GM12878 (cell line): ENCODE measurements at regions not wholly inside any gene's neighbourhood (a gene's known extent, or its start where the extent isn't known, plus 50 kb on each side); places are given as distances from the start of the nearest gene placed in this dataset.

ENCODE experiments used
- ATAC-seq: fragments of 200-7000 bp; cut with Tn5 transposase; 3 replicates; pipeline ENCODE4 v1.9.1; 2020; ENCODE audit warnings: mild to moderate bottlenecking, moderate library complexity
- BruUV-seq: library from RNA; stranded (reverse); fragments of 400-500 nt; replicated peaks from 2 replicates; lab custom pipeline; 2021; lab: Mats Ljungman, UMichigan
- CTCF ChIA-PET: fragments of 300-600 bp; sonication (Branson Sonifier 250); formaldehyde crosslinking; extraction: SDS; loops from one replicate; lab custom pipeline; 2021; ENCODE audit warnings: inconsistent platforms; lab: Yijun Ruan, JAX
- POLR2A ChIA-PET: fragments of 350-600 bp; formaldehyde crosslinking; extraction: SDS; loops from one replicate; lab custom pipeline; 2021; ENCODE audit warnings: inconsistent platforms; lab: Charles Lee
- RAD21 ChIA-PET: fragments of 300-600 bp; sonication (Branson Sonifier 250); formaldehyde crosslinking; loops from one replicate; lab custom pipeline; 2023; ENCODE audit warnings: antibody characterized with exemption; ENCODE audit not compliant: unreplicated experiment; lab: Charles Lee
- SMC1A ChIA-PET: fragments of 300-600 bp; sonication (Branson Sonifier 250); formaldehyde crosslinking; loops from one replicate; lab custom pipeline; 2023; ENCODE audit not compliant: unreplicated experiment, uncharacterized antibody; lab: Charles Lee
- DNase-seq: peaks from one replicate; pipeline ENCODE4 v3.0.0-alpha.2; 2011; ENCODE audit warnings: low read depth, low spot score
- FAIRE-seq: peaks from 3 replicates; lab custom pipeline; 2011; peaks lifted over from hg19 to GRCh38; lab: Jason Lieb, UNC
- H2AFZ ChIP-seq: 2 replicates; pipeline ENCODE4 v1.6.0; 2011; ENCODE audit warnings: low read depth, low read length, control low read depth; ENCODE audit not compliant: control insufficient read depth
- H3K27ac ChIP-seq: 2 replicates; pipeline ENCODE4 v1.5.1; 2011; ENCODE audit warnings: control low read depth; ENCODE audit not compliant: control insufficient read depth, insufficient read depth
- H3K27me3 ChIP-seq, 2 experiments: replicated peaks in 1 of 2; 2 replicates each; pipeline versions ENCODE4 v1.6.0 to v1.6.1; 2011; ENCODE audit warnings: low read length in 1 of 2; ENCODE audit not compliant: control insufficient read depth in 2 of 2, insufficient read depth in 2 of 2
- H3K36me3 ChIP-seq, 2 experiments: 2 replicates each; pipeline ENCODE4 v1.5.1; 2011; ENCODE audit warnings: low read length in 1 of 2; ENCODE audit not compliant: control insufficient read depth in 2 of 2, insufficient read depth in 2 of 2
- H3K4me1 ChIP-seq: 2 replicates; pipeline ENCODE4 v1.6.1; 2011; ENCODE audit warnings: mild to moderate bottlenecking, low read length, moderate library complexity, mixed read lengths; ENCODE audit not compliant: control insufficient read depth, insufficient read depth
- H3K4me2 ChIP-seq: 2 replicates; pipeline ENCODE4 v1.6.0; 2011; ENCODE audit warnings: control low read depth; ENCODE audit not compliant: control insufficient read depth, insufficient read depth
- H3K4me3 ChIP-seq: fragments of 200-600 bp; sonication (generic); 2 replicates; pipeline ENCODE4 v1.5.1; 2016
- H3K79me2 ChIP-seq: 2 replicates; pipeline ENCODE4 v1.6.0; 2011; ENCODE audit warnings: low read length; ENCODE audit not compliant: control insufficient read depth, insufficient read depth
- H3K9ac ChIP-seq: 2 replicates; pipeline ENCODE4 v1.8.0; 2011; ENCODE audit warnings: low read length, control low read depth, mixed read lengths; ENCODE audit not compliant: control insufficient read depth, insufficient read depth
- H3K9me3 ChIP-seq: replicated peaks from 3 replicates; pipeline ENCODE4 v1.5.1; 2011; ENCODE audit warnings: mild to moderate bottlenecking, low read length; ENCODE audit not compliant: control insufficient read depth, insufficient read depth
- H4K20me1 ChIP-seq: 2 replicates; pipeline ENCODE4 v1.6.0; 2011; ENCODE audit not compliant: control insufficient read depth, insufficient read depth
- BCL11A ChIP-seq: IDR thresholded peaks from 2 replicates; pipeline ENCODE4 v1.6.1; 2011; ENCODE audit warnings: low read depth, low read length
- CEBPB ChIP-seq, 2 experiments: fragments of 150-350 bp in 1 of 2; IDR thresholded peaks; 2 replicates each; pipeline ENCODE4 v1.6.1; 2012 to 2014; ENCODE audit warnings: low read depth in 2 of 2, low read length in 2 of 2, borderline replicate concordance in 1 of 2, inconsistent platforms in 1 of 2
- DPF2 ChIP-seq: fragments of 450-650 bp; IDR thresholded peaks from 2 replicates; pipeline ENCODE4 v1.6.1; 2017; ENCODE audit warnings: mild to moderate bottlenecking
- E2F8 ChIP-seq: fragments of 450-650 bp; IDR thresholded peaks from 2 replicates; pipeline ENCODE4 v1.6.1; 2018; ENCODE audit warnings: mild to moderate bottlenecking, low read depth, moderate library complexity; ENCODE audit not compliant: partially characterized antibody
- HDAC2 ChIP-seq: fragments of 200-600 bp; sonication (generic); IDR thresholded peaks from 2 replicates; pipeline ENCODE4 v1.6.1; 2017
- IRF3 ChIP-seq: fragments of 450-650 bp; IDR thresholded peaks from 2 replicates; pipeline ENCODE4 v1.6.1; 2014; ENCODE audit warnings: mild to moderate bottlenecking
- IRF4 ChIP-seq: IDR thresholded peaks from 2 replicates; pipeline ENCODE4 v1.6.1; 2011; ENCODE audit warnings: low read depth, low read length
- MEF2A ChIP-seq: IDR thresholded peaks from 2 replicates; pipeline ENCODE4 v1.6.1; 2011; ENCODE audit warnings: low read depth, mild to moderate bottlenecking, low read length, moderate library complexity; ENCODE audit not compliant: insufficient read depth
- MEF2B ChIP-seq: fragments of 450-650 bp; IDR thresholded peaks from 2 replicates; pipeline ENCODE4 v1.6.1; 2018; ENCODE audit warnings: mild to moderate bottlenecking, moderate library complexity; ENCODE audit not compliant: partially characterized antibody, poor library complexity, severe bottlenecking
- SIX5 ChIP-seq: IDR thresholded peaks from 2 replicates; pipeline ENCODE4 v1.6.1; 2011; ENCODE audit warnings: mild to moderate bottlenecking, low read depth, low read length, moderate library complexity; ENCODE audit not compliant: severe bottlenecking
- SMARCA5 ChIP-seq: fragments of 450-650 bp; IDR thresholded peaks from 2 replicates; pipeline ENCODE4 v1.6.1; 2017; ENCODE audit warnings: mild to moderate bottlenecking
- SMC3 ChIP-seq: IDR thresholded peaks from 2 replicates; pipeline ENCODE4 v1.6.1; 2011; ENCODE audit warnings: low read length, improper control_type of control experiment, borderline replicate concordance
- STAT1 ChIP-seq: fragments of 450-650 bp; conservative IDR thresholded peaks from 2 replicates; pipeline ENCODE4 v1.6.1; 2014; ENCODE audit warnings: antibody characterized with exemption, mild to moderate bottlenecking
- STAT3 ChIP-seq: IDR thresholded peaks from 2 replicates; pipeline ENCODE4 v1.6.1; 2011; ENCODE audit warnings: low read depth, low read length, improper control_type of control experiment
- ZNF24 ChIP-seq: fragments of 450-650 bp; IDR thresholded peaks from 2 replicates; pipeline ENCODE4 v1.6.1; 2017; ENCODE audit warnings: antibody characterized with exemption, mild to moderate bottlenecking
- ZSCAN29 ChIP-seq: fragments of 450-650 bp; IDR thresholded peaks from 2 replicates; pipeline ENCODE4 v1.6.1; 2017; ENCODE audit warnings: mild to moderate bottlenecking, moderate library complexity
- WGBS: methylation state at CpG from one replicate; pipeline ENCODE4 v1.1.6; 2016; ENCODE audit warnings: low lambda C conversion rate; ENCODE audit not compliant: insufficient replicate concordance, insufficient coverage; ENCODE audit errors: missing lambda C conversion rate; 5-methylcytosine and 5-hydroxymethylcytosine counted together
- in situ Hi-C: fragments of 300-500 bp; cut with MboI; formaldehyde crosslinking; loops from 9 replicates; pipeline ENCODE4 v1.14.3; 2018; ENCODE audit warnings: mixed read lengths
- intact Hi-C: fragments of 100-400 bp; cut with micrococcal nuclease; formaldehyde crosslinking; loops from one replicate; pipeline ENCODE4 v1.14.2; 2022; ENCODE audit not compliant: unreplicated experiment

GRCh38 chr4:31455612-31456011, 735.4 kb downstream of the PCDH7 start (continued):
- TF ChIP-seq IRF4 (no peak), SMC3 (no peak)

DNA sequence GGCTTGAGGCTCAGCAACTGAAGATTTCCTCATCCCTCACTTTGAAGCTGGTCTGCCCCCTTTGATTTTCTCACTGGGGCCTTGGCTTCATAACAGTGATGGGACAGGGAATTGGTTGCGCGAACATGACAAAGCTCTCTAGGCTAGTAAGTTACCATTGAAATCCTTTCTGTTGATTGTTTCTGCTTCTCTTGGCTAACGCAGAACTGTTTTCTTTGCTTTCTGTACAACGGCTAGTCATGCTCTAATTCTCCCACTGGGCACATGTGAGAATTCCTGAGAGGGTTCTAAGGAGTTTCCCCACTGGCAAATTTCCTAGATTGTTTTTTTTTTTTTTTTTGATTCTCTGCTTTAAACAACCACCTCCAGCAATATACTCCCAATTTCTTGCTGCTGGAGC, 738.6 kb downstream of the PCDH7 start:
- Histone ChIP-seq H2AFZ (no peak overlapping the region), H3K79me2 (no peaks in the 10 kb centered on the region), H3K36me3 (no peaks in the 10 kb centered on the region), H3K27ac (no peak overlapping the region), H3K9ac (no peak overlapping the region), H3K4me1 (no peaks in the 10 kb centered on the region), H4K20me1 (no peaks in the 10 kb centered on the region), H3K4me2 (no peak overlapping the region), H3K9me3 (no peaks in the 10 kb centered on the region), H3K27me3 (no peaks in the 10 kb centered on the region), H3K4me3 (no peak overlapping the region)
- POLR2A ChIA-PET, result no interaction called here
- WGBS, result 78% methylated on average over 4 of the region's 4 CpGs
- CTCF ChIA-PET, result no interaction called here
- in situ Hi-C loops, result no loop called here
- no peak for FAIRE-seq
- no TSS peak for BruUV-seq
- RAD21 ChIA-PET, result interaction anchor here (0.7 kb wide), 1 partner anchor 68 kb away, joined by 3 read pairs; no protein-coding TSS in a partner anchor
- ATAC-seq, result no peak
- DNase-seq, result no peak
- SMC1A ChIA-PET, result no interaction called here
- TF ChIP-seq HDAC2, result no peak
- no peak for TF ChIP-seq SIX5
- TF ChIP-seq ZNF24, result no peak
- intact Hi-C loops, result no loop called here

- ATAC-seq (no peak), FAIRE-seq (no peak), DNase-seq (no peak)
- no peak overlapping the region for H3K4me3 ChIP-seq
- no peak overlapping the region for H3K9ac ChIP-seq
- CTCF ChIA-PET, result no interaction called here
- BruUV-seq, result no TSS peak
- intact Hi-C loops (no loop called here), in situ Hi-C loops (no loop called here)
- H4K20me1 ChIP-seq, result no peaks in the 10 kb centered on the region
- no peaks in the 10 kb centered on the region for H3K79me2 ChIP-seq
- no peaks in the 10 kb centered on the region for H3K36me3 ChIP-seq
- no peak overlapping the region for H2AFZ ChIP-seq
- RAD21 ChIA-PET, result no interaction called here
- 17% methylated on average over 5 of the region's 5 CpGs for WGBS
- no peaks in the 10 kb centered on the region for H3K4me1 ChIP-seq
- no peaks in the 10 kb centered on the region for H3K9me3 ChIP-seq
- POLR2A ChIA-PET, result no interaction called here
- no peak overlapping the region for H3K27ac ChIP-seq
- no peak overlapping the region for H3K4me2 ChIP-seq
- H3K27me3 ChIP-seq, result no peaks in the 10 kb centered on the region
- SMC1A ChIA-PET, result no interaction called here
- no peak for TF ChIP-seq E2F8
- TF ChIP-seq MEF2A, result no peak
- no peak for TF ChIP-seq ZSCAN29
- no peak for TF ChIP-seq MEF2B
- TF ChIP-seq STAT3, result no peak
- TF ChIP-seq STAT1, result no peak
- TF ChIP-seq BCL11A, result no peak
- TF ChIP-seq CEBPB (IDR thresholded peaks at IDR 0.05; ENCODE audit: borderline replicate concordance in 1 of 2, low read depth in 2 of 2, low read length in 2 of 2), result no peak
- no peak for TF ChIP-seq SMARCA5
- TF ChIP-seq IRF3, result no peak
- no peak for TF ChIP-seq DPF2
These were observed 741.3 kb downstream of the PCDH7 start for GRCh38 chr4:31461421-31461820.
